Ovary (tissue), 3 donors: ENCODE measurements at regions not wholly inside any gene's neighbourhood (a gene's known extent, or its start where the extent isn't known, plus 50 kb on each side); places are given as distances from the start of the nearest gene placed in this dataset.

Source experiments
- CTCF ChIP-seq, 3 donors: fragments of 450-650 bp in 2 of 3; fragments of 200-600 bp in 1 of 3; IDR thresholded peaks; one replicate each; pipeline versions ENCODE4 v1.5.1 to v1.8.0; 2016 to 2022; ENCODE audit warnings: antibody characterized with exemption in 3 of 3, mild to moderate bottlenecking in 1 of 3
- EP300 ChIP-seq: sonication (generic); formaldehyde crosslinking; IDR thresholded peaks from one replicate; pipeline ENCODE4 v1.6.1; 2017; ENCODE audit warnings: antibody characterized with exemption
- POLR2A ChIP-seq: fragments of 450-650 bp; IDR thresholded peaks from one replicate; pipeline ENCODE4 v1.6.1; 2017; ENCODE audit warnings: antibody characterized with exemption, mild to moderate bottlenecking, moderate library complexity
- donor health status: DM: no; HTN: no; CAD: no.

DNA sequence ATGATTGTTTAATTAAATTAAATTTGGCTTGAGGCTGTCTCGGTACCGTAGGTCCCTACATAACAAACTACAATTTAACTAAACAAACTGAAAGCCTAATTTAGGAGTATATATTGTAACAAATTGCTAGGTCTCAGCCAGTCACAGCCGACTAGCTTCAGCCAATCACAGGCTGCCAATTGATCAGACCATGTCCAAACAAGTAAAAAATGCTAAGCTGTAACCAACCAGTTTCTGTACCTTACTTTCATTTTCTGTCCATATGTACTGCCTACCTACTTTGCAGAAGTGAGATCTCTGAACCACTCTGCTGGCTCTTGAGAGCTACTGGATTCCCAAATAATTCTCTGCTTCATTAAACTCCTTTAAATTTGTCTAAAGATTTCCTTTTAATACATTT lies 648.0 kb upstream of the GJE1 start:
- TF ChIP-seq CTCF (IDR thresholded peaks at IDR 0.05) (no peak), POLR2A (no peak), EP300 (no peak)
